CD4-positive, alpha-beta T cell treated with Interleukin-1 beta for 1 hour (primary cell): ENCODE measurements at regions not wholly inside any gene's neighbourhood (a gene's known extent, or its start where the extent isn't known, plus 50 kb on each side); places are given as distances from the start of the nearest gene placed in this dataset.
"Not testable (repeated sequence)": the region's sequence is repeated elsewhere in the genome, so short reads cannot be mapped to it uniquely, and the experiment has no call there.

Source experiments
- DNase-seq, 2 donors: peaks; one replicate each; pipeline ENCODE4 v3.0.0-alpha.2; 2020 to 2022

GRCh38 chr13:79907527-79907926 is 426.6 kb downstream of the NDFIP2 start:
- DNase-seq: no peak

DNA sequence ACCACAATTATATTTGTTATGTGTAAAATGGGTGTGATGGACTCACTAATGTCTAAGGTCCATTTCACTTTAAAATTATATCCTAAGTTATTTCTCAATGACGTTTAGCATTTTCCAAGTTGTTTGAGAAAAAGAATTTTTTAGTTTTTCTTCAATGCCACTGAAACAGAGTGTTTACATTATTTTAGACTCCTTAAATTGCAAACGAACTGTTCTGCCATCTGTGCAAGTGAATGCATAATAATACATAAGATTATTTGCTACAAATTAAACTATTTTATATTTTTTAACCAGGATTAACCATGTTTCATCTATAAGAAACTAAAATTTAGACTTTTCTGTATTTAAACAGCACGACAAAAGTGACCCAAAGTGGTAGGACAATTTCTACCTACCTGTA is 425.4 kb downstream of the NDFIP2 start:
- DNase-seq: no peak

GRCh38 chr13:79905018-79905417 is 424.1 kb downstream of the NDFIP2 start:
- DNase-seq: no peak

- no peak for DNase-seq
Observed at GRCh38 chr13:79904581-79904980, 423.6 kb downstream of the NDFIP2 start.

DNA sequence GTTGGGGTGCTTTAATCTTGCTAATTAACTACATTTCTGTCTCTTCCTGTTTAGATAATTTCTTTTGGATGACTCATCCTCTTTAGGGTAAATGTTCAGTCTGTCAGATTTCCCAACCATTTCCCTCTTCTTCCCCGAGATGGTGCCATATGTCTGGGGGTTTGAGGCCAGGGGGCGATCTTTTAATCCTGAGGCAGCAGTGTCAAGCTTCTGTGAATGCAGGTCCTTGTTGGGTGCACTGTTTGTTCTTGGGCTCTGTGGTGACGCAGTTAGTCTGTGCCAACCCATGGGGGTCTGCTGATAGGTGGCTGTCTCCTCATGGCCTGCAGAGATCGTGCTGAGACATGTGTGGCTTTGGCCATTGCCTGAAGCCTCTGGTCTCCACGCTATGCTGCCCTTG is 420.4 kb downstream of the NDFIP2 start:
- no peak for DNase-seq

- no peak for DNase-seq
Observed at GRCh38 chr13:79900356-79900755, 419.4 kb downstream of the NDFIP2 start.

GRCh38 chr13:79898996-79899395 is 418.0 kb downstream of the NDFIP2 start:
- no peak for DNase-seq

DNA sequence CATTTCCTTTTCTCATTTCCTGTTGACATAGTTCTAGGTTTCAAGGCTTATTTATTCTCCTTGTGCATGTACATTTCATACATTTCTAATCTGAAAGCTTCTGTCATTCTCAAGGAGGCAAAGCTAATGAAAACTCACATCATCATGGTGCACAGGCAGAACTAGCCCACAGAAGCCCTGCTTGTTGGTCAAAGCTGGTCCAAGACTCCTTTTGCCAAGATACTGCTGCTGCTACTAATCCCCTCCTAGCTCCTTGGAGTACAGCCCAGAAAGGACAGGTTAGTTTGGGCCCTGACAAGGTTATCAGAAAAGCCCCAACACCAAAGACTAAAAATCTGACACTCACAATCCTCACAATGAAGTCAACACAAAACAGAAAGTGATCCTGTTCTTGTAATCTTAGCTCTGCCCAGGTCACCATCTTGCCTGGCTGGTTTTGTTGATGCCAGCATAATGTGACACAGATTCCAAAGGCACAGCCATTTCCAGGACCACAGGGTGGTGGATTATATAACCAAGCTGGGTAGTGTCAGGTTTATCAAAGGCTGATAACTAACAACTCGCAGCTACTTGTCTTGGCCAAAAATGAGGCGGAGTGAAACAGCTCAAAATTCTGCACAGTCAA is 417.4 kb downstream of the NDFIP2 start:
- DNase-seq: no peak

GRCh38 chr13:79896851-79897250 is 415.9 kb downstream of the NDFIP2 start:
- DNase-seq: no peak

- DNase-seq: no peak
Observed at GRCh38 chr13:79895416-79895815, 414.5 kb downstream of the NDFIP2 start.

GRCh38 chr13:79887278-79887677 is 406.3 kb downstream of the NDFIP2 start:
- not testable (repeated sequence) for DNase-seq

GRCh38 chr13:79886601-79887000 is 405.6 kb downstream of the NDFIP2 start:
- DNase-seq: no peak

DNA sequence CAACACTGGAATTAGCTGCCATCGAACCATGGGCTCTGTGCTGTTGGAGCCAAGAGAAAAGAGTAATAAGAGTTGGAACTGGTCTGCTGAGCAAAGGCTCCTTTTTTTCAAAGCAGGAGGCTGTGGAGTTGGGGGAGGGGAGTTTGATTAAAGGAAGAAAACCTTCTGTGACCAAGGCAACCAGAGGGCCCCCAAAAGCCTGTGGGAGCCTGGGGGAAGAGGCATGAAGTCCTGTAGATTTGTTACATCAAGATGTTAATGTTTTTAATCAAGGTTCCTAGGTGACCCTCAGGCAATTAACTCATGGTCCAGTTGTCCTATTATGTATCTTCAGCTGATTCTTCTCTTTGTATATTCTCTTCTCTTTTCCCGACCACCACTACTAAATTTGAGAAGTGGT is 403.9 kb downstream of the NDFIP2 start:
- DNase-seq: no peak

DNA sequence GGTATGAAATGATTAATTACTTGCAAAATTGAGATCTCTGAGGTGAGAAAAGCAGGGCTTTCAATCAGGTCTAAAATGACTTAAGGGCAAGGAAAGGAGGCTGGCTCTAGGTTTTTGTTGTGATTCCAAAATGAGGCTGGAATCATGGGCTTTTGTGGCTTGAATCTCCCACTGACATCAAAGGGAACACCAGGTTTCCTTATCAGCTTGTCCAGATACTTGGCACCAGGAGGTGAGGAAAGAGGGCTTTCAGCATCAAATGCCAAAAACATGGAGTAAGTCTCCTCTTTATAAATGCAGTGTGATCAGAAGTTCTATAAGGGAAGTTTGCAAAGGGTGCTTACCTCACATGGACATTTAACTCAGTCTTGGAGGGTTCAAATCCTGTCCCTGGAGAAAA is 402.3 kb downstream of the NDFIP2 start:
- DNase-seq: no peak

DNA sequence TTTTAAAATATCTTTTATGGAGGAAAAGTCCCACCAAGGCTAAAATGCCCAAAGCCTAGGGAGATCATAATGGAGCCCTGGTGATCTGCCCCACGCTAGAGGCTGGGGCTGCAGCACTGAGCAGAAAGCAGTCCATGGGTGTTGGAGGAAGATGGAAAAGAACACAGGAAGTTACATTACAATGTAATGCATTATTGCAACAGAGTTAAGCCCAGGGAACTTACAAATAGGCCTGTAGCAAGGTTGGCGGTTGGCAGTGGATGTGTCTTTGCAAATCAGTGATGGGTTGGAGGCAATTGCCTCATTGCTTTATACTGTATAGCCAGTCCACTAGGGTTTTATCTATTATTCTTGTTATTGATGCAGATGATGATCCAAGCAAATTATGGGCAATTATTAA is 399.9 kb downstream of the NDFIP2 start:
- DNase-seq: peak in 1 of 2 donors; percentile 16

DNA sequence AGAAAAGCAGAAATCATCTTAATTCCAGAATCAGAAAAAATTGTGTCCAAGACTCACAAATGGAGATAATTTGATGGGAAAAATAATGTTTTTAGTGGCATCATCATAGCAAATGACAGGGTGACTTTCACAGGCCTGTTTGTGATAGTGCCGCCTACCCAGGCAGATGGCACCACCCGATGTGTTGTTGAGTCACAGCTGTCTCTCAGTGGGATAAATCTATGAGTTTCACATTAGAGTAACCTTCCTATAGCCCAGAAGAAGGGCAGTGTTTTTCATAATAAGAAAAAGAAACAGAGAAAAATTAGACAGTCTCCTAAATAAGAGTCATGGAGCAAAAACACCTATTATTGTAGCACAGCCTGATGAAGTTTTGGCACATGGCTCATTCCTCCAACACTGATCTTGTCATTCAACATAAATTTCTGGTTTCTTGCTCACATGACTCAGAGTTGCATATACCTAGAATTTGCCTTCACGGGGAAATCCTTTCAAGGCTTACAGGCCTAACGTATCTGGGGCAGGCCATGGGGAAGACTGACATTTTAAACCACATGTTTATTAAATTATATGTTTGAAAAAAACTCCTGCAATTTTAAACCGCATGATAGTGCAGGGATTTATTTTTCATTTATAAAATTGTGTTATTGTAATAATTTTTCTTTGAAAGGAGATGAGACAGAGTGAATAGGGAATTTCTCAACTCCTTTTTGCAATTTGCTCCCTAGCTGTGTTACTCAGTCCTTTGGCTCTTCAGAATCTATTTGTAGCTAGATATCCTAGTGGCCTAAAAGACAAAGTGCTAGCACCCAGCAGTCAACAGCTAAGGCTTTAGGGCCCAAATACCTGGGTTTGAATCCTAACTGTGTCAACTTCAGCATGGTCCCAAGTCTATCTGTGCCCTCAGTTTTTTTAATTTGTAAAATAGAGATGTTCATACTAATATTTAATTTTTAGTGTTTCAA is 393.7 kb downstream of the NDFIP2 start:
- no peak for DNase-seq

DNA sequence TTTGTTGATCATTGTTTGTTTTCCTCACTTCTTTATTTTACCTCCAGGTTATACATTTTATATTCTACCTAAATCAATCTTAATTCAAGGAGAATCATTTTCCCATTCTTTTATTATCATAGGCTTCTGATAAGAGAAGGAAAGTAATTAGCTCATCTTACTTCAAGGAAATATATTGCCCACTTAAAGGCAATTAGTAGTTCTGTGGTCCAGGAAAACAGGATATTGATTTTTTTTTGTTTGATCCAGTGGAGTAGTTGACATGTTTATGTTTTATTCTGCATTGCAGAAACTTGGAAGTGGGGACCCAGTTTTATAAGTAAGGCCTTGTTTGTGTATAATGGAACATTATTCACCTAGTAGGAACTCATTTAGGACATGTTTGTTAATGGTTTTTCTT is 390.6 kb downstream of the NDFIP2 start:
- DNase-seq: no peak

DNA sequence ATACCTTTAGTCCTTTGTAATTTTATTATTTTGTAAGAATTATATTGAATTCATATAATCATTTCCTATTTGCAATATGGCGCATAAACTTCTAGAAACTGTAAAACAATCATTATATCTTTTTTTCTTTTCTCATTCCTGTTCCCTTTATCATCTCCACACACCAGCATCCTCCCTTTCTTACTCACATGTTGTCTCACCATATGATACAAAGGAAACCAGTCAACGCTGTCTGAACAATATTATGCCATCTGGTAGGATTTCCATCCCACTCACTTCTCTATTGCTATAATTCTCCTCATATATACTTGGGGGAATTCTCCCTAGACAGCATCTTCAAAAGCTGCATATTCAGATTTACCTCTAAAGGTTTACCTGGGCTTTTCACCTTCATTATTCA is 389.8 kb downstream of the NDFIP2 start:
- no peak for DNase-seq

- no peak for DNase-seq
Observed at GRCh38 chr13:79870123-79870522, 389.2 kb downstream of the NDFIP2 start.

DNA sequence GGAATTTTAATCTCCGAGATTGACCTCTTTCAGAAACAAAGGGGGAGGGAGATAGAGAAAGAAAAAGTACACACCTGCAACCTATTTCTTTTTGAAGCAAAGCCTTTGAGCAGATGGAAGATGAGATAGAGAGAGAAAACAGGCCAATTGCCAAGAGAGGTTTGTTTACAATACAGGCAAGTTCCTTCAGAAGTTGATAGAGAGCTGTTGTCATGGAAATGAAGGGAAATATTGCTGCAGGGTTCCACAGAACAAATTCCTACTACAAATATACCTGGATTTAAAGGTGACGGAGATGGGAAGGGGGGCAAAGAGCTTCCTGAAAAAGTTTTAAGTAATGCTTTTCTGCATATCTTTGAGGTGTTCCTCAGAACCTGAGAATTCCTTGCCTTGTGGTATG is 388.4 kb downstream of the NDFIP2 start:
- no peak for DNase-seq

DNA sequence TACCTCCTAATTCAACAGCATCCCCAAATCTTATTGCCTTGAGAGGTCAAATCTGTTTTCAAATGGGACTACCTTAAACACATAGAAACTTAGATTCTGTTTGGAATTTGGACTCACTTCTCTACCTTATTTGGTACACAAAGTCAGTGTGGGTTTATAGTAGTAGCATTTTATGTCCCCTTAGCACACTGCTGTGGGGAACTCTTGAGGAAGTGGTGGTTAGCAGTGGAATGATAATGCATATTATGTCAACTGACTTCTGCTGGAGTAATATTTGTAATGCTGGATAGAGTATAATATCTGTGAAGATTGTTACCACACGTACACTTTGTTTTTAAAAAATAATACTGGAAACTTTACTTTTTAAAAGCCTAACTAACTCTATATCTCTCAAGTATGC is 386.3 kb downstream of the NDFIP2 start:
- no peak for DNase-seq

DNA sequence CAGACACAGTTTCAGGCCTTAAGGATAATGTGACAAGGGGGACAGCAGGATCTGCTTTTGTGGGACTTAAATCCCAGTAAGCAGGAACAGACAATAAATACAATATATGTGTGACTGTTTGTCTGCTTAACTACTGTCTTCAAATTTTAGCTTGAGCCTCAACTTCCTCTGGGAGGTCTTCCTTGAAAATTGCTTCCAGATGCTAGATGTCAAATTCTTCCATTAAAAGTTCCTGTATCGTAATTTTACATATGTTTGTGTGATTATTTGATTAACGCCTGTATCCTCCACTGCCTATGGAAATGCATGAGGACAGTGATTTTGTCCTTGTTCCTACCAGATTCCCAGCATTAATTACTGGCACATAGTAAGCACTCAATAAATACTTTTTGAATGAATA is 385.5 kb downstream of the NDFIP2 start:
- DNase-seq: no peak

- DNase-seq: no peak
Observed at GRCh38 chr13:79862515-79862914, 381.6 kb downstream of the NDFIP2 start.

DNA sequence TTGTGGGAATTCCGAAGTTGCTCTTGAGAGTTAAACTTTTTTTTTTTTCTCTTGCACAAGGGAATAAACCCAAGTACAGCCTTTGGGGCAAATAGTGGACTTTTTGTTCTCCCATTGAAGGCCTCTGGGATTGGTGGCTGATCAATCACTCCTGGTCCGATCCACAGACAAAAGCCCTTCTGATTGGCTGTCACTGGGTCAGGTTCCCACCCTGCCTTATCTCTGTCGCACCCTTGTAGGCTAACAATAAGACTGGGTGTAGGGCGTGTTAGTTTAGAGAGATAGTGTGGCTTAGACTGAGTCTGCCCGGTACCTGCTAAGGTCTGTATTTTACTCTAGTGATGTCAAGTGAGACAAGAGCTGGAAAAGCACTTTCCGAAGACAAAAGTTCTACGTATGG is 380.8 kb downstream of the NDFIP2 start:
- no peak for DNase-seq
